Effector CD8-positive, alpha-beta T cell (primary cell): ENCODE measurements at regions not wholly inside any gene's neighbourhood (a gene's known extent, or its start where the extent isn't known, plus 50 kb on each side); places are given as distances from the start of the nearest gene placed in this dataset.

ENCODE experiments used
- DNase-seq: peaks from one replicate; lab custom pipeline; 2025; lab: John Stamatoyannopoulos, UW

DNA sequence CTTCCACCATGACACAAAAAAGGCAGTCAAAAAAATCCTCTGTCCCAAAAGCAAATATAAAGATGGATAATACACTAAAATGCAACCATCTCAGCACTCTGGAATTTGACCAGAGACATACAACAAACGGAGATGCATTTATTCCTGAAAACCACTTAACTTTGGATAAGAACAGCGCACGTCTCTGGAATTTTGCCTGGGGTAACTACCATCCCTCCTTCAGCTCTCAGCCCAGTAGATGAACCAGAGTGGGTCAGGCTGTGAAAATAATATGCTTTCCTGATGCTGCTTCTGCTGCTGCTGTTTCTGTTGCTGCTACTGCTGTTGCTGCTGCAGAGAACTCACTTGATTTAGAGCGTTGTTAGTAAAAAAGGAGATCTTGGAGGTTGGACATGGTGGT, 133.8 kb upstream of the ACVR2A start:
- no peak for DNase-seq

GRCh38 chr2:147709655-147710054, 135.2 kb upstream of the ACVR2A start:
- no peak for DNase-seq

DNA sequence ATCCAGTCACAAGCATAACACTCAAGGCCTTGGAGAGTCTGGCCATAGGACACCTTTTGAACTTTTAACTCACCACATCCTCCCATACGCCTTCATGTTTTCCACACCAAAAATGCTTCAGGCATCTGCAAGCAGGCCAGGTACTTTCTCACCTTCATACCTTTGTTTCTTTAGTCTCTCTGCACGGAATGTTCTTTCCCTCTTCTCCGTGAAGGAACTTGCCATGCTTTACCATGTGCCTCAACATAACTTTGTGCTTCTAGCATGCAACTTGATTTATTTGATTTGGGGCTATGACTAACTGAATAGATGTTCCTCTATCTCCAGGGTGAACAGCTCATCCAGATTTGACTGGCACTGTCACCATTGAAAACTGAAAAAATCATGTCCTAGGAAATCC, 141.7 kb upstream of the ACVR2A start:
- no peak for DNase-seq

GRCh38 chr2:147698166-147698565, 146.7 kb upstream of the ACVR2A start:
- no peak for DNase-seq

DNA sequence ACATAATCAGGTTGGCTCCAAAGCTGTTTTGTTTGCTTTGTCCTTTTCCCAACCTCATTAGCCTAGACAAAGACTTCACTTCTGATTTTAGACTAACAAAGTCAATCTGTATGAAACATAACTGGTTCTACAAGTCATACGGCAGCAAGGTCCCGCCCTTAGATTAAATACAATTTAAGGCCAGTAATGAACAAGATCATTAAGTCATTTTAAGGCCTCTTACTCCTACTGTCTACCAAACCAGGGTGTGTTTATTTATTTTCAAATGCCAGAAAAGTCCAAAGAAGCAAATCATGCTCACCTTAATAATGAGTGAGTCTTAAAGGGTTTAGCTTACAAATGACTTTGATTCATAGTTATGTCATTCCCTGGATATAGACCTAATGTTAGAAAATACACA, 148.4 kb upstream of the ACVR2A start:
- no peak for DNase-seq

- DNase-seq, result no peak
These were observed 155.5 kb upstream of the ACVR2A start for GRCh38 chr2:147689220-147689909.

DNA sequence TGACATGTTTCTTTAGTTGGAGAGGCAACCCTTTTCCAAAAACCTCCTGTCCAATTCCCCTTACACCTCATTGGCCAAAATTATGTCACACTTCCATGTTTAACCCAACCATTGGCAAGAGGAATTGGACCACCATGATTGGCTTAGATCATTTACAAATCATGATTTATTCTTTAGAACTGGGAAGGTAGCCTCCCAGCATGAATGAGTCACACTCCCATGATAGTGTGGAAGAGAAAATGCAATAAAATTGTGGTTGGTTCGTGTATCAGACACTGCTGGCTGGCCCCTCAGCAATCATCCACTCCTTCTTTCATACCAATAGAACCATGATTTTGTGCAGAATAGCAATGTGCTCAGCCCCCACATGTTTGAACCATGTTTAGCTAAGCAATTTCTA, 156.6 kb upstream of the ACVR2A start:
- DNase-seq, result no peak

DNA sequence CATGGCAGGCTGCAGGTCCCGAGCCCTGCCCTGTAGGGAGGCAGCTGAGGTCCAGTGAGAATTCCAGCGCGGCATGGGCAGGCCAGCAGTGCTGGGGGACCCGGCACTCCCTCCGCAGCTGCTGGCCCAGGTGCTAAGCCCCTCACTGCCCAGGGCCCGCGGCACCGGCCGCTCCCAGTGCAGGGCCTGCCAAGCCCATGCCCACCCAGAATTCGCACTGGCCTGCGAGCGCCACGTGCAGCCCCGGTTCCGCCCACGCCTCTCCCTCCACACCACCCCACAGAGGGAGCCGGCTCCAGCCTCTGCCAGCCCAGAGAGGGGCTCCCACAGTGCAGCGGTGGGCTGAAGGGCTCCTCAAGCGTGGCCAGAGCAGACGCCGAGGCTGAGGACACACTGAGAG, 158.5 kb upstream of the ACVR2A start:
- DNase-seq, result no peak

- DNase-seq, result no peak
These were observed 159.9 kb upstream of the ACVR2A start for GRCh38 chr2:147684903-147685302.

DNA sequence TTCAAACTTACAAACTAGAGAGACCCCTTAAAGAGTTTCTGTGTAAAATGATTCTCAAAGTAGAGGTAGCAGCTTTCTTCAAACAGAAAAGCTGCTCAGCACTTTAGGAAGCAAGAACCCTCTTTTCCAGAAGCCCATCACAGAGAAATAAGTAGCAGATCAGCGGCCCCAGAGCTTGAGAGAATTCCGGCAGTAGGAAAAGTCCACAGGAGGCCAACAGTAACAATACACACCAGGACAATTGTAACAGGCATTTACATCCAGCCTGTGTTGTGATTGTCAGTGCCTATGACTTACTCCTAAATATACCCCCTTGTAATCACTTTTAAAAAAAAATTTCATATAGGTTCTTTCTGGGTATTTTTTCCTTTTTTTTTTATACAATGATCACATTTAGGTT, 161.4 kb upstream of the ACVR2A start:
- no peak for DNase-seq

- no peak for DNase-seq
These were observed 163.7 kb upstream of the ACVR2A start for GRCh38 chr2:147681093-147681492.

DNA sequence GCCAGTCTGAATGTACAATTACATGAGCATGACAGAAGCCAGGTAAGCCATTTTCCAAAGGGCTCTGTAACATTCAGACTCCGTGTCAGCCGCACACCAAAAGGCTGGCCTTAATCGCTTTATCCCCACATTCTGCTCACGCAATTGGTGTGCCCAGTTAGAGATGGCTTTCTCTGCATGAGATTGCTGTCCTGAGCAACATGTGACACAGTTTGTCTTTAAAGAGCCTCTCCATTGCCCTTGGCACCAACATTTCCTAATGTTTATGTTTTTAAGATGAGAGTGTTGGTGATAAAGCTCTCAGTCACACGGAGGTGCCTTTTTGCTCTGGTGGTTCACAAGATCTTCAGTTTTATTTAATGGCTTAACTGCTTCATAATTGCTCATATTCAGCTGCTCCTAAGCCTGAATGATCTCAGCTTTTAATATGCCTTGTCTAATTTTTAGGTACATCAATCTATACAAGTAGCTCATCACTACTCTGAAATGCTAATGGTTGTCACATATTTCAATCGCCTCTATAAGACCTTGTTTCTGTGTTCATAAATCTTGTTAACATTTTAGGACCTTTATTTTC, 164.8 kb upstream of the ACVR2A start:
- no peak for DNase-seq

DNA sequence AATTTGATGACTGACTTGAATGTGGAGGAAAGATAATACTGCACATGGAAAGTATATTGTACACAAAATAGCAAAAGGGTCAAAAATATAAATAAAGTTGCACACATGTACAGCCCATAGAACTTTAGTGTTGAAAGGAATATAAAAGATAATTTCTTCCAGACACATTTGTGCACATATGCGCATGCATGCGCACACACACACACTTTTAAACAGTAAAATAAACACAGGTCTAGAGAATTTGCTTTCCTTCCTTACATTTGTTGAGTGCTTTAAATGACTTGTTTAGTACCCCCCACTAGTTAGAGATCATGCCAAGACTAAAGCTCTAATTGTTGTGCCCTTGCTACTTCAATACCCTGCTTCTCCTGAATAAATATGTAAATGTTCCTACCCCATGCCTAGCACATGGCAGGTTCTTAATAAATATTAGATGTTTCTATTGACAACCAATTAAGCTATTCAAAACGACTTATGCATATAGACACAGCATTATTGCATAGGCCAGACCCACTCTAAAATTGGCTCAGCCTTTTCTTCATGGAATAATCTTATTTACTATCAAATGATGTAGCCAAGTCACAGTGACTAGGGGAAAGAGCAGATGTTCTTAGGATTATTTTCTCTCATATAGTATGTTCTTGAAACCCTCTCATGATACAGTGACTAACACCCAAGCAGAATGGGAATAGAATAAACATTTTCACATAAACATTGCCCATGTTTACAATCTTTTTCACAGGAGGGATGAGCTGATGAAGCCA, 165.5 kb upstream of the ACVR2A start:
- DNase-seq, result no peak

- no peak for DNase-seq
These were observed 179.7 kb upstream of the ACVR2A start for GRCh38 chr2:147665105-147665504.

GRCh38 chr2:147663962-147664361, 180.9 kb upstream of the ACVR2A start:
- DNase-seq, result no peak

- no peak for DNase-seq
These were observed 181.5 kb upstream of the ACVR2A start for GRCh38 chr2:147663153-147663961.

- no peak for DNase-seq
These were observed 182.6 kb upstream of the ACVR2A start for GRCh38 chr2:147662221-147662620.

DNA sequence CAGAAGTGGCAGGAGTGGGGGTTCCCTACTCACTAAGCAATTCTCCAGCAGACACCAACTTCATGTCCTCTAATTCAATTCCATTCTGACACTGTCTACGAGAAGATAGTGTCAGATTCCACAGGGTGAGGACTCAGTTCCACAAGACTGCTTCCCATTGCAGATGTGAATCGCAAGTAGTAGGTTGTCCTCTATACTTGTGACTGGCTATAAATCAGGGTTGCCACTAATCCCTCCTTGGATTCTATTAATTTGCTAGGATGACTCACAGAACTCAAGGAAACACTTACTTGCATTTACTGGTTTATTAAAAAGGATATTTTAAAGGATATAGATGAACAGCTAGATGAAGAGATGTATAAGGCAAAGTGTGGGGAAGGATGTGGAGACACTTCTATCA, 184.1 kb upstream of the ACVR2A start:
- DNase-seq, result no peak

DNA sequence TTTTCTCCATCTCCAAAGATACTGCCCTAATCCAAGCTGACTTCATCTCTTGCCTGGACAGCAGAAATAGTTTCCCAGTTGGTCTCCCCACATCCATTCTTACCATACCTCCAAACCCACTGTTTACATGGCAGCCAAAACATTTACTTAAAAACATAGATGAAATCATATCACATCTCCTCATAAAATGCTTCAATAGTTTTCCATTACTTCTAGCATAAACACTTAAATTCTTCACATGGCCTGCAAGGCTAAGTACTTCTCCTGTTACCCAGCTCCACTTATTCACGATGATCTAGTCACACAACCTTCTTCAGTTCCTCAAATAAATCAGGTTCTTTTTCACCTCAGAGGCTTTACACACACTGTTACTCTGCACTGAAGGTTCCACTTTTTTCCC, 185.8 kb upstream of the ACVR2A start:
- DNase-seq, result no peak

GRCh38 chr2:147657086-147658000, 187.5 kb upstream of the ACVR2A start:
- DNase-seq, result no peak

GRCh38 chr2:147649998-147650397, 194.8 kb upstream of the ACVR2A start:
- no peak for DNase-seq
